Amygdala (tissue), 56 donors: ENCODE measurements at regions not wholly inside any gene's neighbourhood (a gene's known extent, or its start where the extent isn't known, plus 50 kb on each side); places are given as distances from the start of the nearest gene placed in this dataset.

Experiments
- DNase-seq, 56 donors: peaks; one replicate each; lab custom pipeline; 2025; lab: John Stamatoyannopoulos, UW

GRCh38 chr3:61311044-61311443 is 59.8 kb upstream of the FHIT start:
- DNase-seq, result no peak

- DNase-seq, result peak in 1 of 56 donors; percentile 5
Observed at GRCh38 chr3:61315871-61316270, 64.6 kb upstream of the FHIT start.

GRCh38 chr3:61323094-61323493 is 71.8 kb upstream of the FHIT start:
- DNase-seq, result no peak

- no peak for DNase-seq
Observed at GRCh38 chr3:61331929-61332552, 80.8 kb upstream of the FHIT start.

- no peak for DNase-seq
Observed at GRCh38 chr3:61333192-61333961, 82.1 kb upstream of the FHIT start.

- no peak for DNase-seq
Observed at GRCh38 chr3:61334783-61335182, 83.5 kb upstream of the FHIT start.

- DNase-seq, result peak in 8 of 56 donors; percentile 1 to 40 (median 14)
Observed at GRCh38 chr3:61340931-61341461, 89.7 kb upstream of the FHIT start.

- DNase-seq, result no peak
Observed at GRCh38 chr3:61343543-61343942, 92.3 kb upstream of the FHIT start.

- DNase-seq, result no peak
Observed at GRCh38 chr3:61345020-61345419, 93.8 kb upstream of the FHIT start.

GRCh38 chr3:61347981-61348380 is 96.7 kb upstream of the FHIT start:
- DNase-seq, result no peak

- no peak for DNase-seq
Observed at GRCh38 chr3:61349717-61350116, 98.5 kb upstream of the FHIT start.

GRCh38 chr3:61350782-61351309 is 99.6 kb upstream of the FHIT start:
- DNase-seq, result no peak

- no peak for DNase-seq
Observed at GRCh38 chr3:61352306-61352705, 101.1 kb upstream of the FHIT start.

GRCh38 chr3:61353382-61353781 is 102.1 kb upstream of the FHIT start:
- DNase-seq, result peak in 26 of 56 donors; percentile 1 to 63 (median 13)

GRCh38 chr3:61354604-61355003 is 103.4 kb upstream of the FHIT start:
- DNase-seq, result no peak

GRCh38 chr3:61356685-61357084 is 105.4 kb upstream of the FHIT start:
- DNase-seq, result no peak

- no peak for DNase-seq
Observed at GRCh38 chr3:61357902-61358301, 106.7 kb upstream of the FHIT start.

GRCh38 chr3:61358364-61358763 is 107.1 kb upstream of the FHIT start:
- DNase-seq, result peak in 53 of 56 donors; percentile 4 to 90 (median 54)

- DNase-seq, result no peak
Observed at GRCh38 chr3:61360297-61360965, 109.2 kb upstream of the FHIT start.

GRCh38 chr3:61369678-61370077 is 118.4 kb upstream of the FHIT start:
- no peak for DNase-seq

- DNase-seq, result peak in 1 of 56 donors; percentile 3
Observed at GRCh38 chr3:61371123-61371522, 119.9 kb upstream of the FHIT start.
